ENCODE measurements at regions not wholly inside any gene's neighbourhood (a gene's known extent, or its start where the extent isn't known, plus 50 kb on each side); places are given as distances from the start of the nearest gene placed in this dataset.
"Not testable (repeated sequence)": the region's sequence is repeated elsewhere in the genome, so short reads cannot be mapped to it uniquely, and the experiment has no call there.

DNA sequence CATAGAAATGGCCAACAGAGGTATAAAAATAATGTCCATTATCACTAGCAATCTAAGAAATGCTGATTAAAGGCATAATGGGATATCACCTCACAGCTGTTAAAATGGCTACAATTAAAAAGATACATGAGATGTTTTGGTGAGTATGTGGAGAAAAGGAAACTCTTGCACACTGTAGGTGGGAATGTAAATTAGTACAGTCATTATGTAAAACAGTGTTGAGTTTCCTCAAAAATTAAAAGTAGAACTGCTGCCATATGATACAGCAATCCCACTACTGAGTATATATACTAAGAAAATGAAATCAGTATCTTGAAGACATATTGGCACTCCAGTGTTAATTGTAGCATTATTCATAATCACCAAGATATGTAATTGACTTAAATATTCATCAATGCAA, 982.2 kb upstream of the EPHA6 start:
- DNase-seq, result no peak

DNA sequence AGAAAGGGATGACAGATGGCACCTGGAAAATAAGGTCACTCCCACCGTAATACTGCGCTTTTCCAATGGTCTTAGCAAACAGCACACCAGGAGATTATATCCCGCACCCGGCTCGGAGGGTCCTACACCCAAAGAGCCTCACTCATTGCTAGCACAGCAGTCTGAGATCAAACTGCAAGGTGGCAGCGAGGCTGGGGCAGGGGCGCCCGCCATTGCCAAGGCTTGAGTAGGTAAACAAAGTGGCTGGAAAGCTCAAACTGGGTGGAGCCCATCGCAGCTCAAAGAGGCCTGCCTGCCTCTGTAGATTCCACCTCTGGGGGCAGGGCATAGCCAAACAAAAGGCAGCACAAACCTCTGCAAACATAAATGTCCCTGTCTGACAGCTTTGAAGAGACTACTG, 953.8 kb upstream of the EPHA6 start:
- not testable (repeated sequence) for DNase-seq

DNA sequence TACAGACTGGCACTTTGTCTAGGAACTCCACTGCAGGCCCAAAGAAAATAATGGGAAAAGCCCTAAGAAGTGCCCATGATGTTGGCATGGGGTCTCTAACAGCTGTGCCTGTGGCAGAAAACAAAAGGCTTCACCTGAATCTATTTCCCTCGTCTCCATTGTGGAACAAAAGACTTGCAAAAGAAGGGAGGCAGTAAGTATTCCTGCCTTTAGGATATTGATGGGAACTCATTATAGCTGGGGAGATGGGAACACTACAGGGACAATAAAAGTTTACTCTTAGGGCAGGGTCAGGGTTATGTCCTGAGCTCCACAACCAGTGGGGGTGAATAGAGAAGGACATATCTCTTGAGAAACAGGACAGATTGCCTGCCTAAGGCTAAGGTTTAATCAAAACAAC, 930.6 kb upstream of the EPHA6 start:
- DNase-seq, result no peak

DNA sequence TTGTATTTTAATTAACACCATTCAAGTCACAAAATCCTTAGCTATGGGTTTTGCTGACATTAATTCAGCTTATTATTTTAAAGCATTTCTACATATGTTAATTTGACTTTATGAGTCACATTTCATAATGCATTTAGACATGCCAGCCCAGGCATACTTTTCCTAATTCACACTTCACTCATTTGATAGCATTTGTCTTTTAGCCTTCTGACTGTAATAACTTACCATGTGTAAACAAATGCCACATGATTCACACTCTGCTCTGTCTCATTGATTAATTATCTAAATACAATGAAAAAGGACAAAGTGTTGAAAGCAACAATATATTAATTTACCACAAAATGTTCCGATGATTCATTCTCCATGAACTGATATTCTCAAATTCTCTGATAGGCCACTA, 927.8 kb upstream of the EPHA6 start:
- DNase-seq, result no peak

DNA sequence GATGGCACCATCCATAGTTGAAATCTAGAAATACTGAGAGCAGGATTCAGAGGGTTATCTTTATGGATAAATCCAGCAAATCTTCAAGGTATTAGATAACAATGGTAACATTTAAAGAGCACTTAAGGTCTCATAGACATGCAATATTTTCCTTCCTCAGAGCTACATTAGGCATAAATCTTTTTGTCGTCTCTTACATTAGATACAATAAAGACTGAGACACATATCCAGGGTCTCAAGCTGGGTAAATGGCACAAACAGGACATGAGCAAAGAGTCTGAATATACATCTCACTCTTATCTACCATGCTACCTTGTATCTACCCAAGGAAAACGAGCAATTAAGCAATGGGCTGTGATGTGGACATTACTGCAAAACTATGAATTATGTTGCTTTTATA, 927.3 kb upstream of the EPHA6 start:
- DNase-seq, result no peak

DNA sequence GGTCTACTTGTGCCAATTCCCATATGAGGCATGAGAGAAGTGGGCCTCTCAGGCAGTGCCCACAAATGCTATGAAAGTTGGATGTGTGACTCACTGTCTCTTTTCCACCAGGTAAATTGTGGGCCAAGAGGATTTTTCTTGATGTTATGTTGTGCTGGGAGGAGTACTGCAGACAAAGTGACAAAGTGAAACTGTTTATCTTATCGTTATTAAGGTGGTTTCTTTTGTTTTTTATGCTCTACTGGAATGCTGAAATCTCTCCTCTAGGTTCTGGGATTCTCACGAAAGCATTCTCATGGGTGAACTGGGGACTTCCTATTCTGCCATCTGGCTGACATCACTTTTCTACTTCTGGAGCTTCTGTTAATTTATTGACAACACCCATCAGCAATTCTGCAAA, 919.6 kb upstream of the EPHA6 start:
- DNase-seq, result no peak

DNA sequence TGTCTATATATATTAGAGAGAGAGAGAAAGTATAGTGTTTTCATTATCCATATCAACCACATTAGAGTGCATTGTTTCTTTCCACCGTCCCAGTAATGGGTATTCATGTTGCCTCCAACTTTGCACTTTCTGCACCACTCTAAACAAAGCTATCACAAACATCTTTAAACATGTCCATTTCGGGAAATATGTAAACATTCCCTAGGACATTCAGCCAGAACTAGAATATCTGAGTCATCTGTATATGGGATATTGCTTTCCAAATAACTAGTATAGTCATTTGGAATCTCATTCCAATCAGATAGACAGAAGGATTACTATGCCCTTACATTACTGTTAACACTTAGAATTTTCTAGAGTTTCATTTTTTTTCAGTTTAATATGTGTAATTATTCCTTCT, 914.9 kb upstream of the EPHA6 start:
- no peak for DNase-seq

DNA sequence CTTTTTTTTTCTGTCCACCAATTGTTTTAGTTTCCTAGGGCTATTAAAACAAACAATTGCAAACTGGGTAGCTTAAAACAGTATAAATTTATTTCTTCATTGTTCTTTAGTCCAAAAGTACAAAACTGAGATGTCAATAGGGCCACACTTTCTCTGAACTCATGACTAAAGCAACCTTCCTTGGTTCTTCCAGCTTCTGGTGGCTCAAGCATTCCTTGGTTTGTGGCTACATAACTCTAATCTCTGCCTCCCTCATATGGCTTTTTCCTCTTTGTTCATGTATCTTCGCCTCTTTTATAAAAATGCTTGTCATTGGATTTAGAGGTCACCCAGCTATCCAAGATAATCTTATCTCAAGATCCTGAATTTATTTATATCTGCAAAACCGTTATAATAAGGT, 914.5 kb upstream of the EPHA6 start:
- no peak for DNase-seq

DNA sequence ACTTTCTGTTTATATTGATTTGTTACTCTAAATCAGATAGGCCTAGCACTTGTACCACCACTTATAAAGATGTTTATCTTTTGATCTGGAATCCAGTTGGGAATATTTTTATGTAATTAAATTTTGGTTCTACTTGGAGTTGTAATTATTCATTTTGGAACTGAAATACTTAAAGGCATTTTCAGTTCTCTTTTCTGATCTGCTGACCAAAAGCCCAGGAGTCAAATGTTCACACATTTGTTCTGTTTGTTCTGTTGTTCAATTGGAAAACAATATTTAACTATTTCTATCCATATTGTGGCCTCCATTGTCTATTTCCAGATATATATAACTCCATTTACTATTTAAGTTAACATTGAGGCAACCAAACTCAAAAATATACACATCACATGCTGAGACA, 912.4 kb upstream of the EPHA6 start:
- no peak for DNase-seq

DNA sequence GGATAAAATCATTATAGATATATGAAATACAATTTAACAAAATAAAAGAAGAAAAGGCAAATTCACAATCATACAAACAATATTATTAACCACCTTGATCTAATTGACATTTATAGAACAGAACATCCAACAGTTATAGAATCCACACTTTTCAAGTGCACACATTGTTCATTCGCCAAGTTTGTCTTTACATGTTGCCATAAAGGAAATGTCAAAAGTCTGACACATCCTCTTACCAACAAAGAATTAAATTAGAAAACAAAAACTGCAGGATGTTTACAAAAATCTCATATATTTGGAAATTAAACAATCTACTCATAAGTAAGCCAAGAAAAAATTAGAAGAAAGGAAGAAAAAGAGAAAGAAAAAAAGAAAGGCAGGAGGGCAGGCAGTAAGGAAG, 909.2 kb upstream of the EPHA6 start:
- DNase-seq, result no peak

DNA sequence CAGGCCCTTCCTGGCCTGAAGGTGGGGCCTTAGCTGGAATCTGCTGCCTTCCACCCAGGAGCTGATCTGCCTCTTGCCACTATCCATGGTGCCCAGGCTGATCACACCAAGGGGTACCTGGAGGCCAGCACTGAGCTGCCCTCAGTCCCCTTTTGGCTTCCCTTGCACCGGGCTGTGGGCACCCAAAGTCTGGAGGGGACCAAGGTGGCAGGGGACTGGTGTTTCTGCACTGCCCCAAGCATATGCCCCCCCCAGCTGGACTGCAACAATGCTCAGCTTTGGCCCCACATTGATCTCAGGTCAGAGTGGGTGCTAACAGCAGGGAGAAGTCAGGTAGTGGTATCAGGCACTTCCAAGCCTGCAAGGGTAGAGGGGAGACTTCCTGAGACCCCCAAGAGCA, 902.6 kb upstream of the EPHA6 start:
- no peak for DNase-seq

DNA sequence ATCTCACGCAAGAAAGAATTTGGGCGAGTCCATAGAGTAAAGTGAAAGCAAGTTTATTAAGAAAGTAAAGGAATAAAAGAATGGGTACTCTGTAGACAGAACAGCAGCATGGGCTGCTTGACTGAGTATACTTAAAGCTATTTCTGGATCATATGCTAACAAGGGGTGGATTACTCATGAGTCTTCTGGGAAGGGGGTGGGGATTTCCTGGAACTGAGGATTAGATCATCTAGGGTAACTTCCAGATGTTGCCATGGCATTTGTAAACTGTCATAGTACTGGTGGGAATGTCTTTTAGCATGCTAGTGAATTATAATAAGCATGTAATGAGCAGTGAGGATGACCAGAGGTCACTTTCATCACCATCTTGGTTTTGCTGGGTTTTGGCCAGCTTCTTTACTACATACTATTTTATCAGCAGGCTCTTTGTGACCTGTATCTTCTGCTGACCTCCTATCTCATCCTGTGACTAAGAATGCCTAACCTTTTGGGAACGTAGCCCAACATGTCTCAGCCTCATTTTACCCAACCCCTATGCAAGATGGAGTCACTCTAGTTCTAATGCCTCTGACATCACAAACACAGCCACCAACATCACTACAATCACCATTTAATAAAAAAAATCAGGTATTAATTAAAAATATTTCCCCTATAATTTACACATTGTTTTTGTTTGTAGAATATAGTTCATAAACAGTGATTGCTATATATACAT, 890.7 kb upstream of the EPHA6 start:
- no peak for DNase-seq

DNA sequence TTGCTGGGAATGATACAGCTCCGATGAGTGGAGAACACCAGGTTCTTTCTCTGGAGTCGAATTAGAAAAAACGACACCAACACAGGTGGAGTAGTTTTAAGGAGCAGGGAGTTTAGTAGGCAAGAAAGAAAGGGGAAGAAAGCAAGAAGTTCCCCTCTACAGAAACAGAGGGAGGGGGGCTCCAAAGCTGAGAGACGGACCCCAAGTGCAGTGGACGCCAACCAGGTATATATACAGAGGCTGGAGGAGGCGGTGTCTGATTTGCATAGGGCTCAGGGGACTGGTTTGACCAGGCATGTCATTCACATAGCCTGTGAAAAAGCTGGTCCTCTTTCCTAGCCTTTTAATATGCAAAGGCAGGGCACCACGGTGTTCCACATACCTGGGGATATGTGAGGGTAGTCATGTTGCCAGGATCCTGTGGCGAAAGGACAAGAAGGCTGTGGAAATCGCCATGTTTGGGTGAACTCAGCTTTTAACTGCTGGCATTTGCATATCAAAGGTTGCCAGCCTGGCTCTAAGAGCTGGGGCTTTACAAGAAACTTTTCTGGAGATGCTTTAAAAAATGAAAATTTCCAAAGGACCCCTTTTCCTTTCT, 887.4 kb upstream of the EPHA6 start:
- no peak for DNase-seq

DNA sequence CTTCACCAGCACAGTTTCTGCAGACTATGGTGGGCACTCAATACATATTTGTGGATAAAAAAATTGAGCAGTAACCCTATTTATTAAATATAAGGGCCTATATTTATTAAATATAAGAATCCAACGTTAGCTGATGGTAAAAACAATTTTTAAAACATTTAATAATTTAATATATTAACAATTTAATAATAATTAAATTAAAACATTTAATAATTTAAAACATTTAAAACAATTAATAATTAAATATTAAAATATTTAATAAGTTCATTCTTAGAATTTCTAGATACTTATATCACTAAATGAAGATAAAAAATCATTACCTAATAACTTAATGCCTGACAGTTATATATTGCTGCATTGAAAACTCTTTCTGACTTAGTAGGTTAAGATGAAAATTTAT, 880.2 kb upstream of the EPHA6 start:
- no peak for DNase-seq

DNA sequence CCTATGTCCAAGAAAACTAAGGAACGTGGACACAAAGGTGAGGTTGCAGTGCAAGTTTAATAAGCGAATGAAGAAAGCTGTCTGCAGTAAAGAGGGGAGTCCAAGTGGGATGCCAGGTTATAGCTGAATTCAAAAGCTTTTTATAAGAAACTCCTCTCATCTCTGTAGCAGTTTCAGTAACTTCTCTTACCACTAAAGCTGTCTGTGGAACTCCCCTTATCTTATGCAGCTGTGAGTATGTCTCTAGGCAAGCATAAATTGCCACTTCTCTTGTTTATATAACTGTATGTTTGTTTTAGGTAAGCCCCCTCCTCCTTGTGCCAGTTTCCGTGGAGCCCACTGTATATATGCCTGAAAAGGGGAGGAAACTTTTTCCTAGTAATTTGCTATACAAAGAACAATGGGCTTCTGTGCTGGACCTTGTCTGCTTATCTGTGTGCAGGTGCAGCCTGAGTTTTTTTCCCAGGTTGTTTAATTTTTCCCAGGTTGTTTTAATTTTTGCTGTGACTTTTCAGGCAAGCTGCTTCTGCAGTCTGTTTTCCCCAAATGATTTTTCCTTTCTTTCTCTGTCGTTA, 875.1 kb upstream of the EPHA6 start:
- DNase-seq, result no peak

DNA sequence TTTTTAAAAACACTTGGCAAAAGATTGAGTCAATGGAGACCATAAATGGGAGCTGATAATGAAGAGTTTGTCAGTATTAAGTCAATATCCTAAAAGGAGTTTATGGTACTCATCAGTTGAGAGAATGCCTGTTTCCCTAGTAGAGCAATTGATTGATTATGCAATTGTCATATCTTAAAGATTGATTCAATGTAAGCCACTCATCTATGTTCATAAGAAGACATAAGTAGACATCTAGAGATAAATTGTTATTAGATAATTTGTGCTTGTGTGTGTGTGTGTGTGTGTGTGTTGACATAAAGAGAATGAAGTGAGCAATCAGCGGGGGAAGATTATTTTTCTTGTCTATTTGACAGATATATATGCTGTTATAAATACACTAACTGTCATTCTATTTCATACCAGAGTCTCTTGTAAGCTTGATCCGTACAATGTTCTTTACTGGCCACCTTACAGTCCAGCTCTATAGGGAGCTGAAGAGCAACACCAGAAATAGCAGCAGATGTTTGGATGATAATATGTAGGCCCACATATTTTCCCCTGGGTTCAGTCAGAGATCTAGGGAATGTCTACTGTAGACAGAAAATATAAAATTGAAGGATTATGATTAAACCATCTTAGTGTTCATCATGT, 848.6 kb upstream of the EPHA6 start:
- DNase-seq, result no peak

DNA sequence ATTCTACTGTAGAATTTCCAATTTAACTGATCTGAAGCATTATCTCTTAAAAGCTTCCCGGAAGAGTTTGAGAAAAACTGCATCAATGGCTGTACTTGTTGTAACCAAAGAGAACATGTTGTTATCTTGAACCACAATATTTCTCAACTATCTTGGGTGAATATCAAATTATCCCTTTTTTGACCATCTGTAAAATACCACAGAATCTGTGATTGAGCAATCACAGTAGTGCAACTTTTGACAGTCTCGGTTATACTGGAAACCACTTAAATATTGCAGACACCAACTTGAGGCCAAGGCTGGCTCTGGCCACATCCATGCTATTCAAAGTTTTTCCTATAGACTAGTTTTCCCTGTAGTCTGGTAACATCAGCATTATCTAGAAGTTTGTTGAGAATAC, 842.8 kb upstream of the EPHA6 start:
- no peak for DNase-seq

DNA sequence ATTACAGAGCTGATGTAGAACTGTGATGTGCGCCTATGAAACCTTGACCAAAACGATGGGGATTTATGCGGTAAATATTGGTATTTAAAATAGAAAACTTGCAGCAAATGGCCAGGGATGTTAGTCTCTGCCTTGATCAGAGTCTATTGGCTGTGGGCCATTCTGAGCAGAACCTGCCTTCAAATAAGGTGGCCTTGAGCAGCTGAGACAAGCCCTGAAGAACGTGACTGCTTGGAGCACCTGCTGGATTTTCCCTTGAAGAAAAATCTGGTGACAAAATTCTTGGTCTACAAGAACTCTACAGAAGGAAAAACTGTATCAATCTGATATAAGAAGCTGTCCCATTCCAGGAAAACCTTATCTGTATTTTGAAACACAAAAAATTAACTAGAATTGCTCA, 820.1 kb upstream of the EPHA6 start:
- DNase-seq, result no peak

DNA sequence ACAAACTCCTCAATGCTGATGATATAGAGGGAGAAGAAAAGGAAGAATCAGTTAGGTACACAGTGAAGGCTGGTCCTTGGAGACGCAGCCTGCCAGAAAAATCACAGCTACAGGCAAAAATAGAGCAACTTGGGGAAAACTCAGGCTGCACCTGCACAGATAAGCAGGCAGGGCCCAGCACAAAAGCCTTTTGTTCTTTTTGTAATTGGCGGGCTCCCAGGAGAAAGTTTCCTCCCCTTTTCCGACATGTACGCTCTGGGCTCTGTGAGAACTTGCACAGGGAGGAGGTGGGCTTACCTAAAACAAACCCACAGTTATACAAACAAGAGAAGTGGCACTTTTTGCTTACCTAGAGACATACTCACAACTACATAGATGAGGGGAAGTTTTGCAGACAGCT, 813.4 kb upstream of the EPHA6 start:
- DNase-seq, result no peak

DNA sequence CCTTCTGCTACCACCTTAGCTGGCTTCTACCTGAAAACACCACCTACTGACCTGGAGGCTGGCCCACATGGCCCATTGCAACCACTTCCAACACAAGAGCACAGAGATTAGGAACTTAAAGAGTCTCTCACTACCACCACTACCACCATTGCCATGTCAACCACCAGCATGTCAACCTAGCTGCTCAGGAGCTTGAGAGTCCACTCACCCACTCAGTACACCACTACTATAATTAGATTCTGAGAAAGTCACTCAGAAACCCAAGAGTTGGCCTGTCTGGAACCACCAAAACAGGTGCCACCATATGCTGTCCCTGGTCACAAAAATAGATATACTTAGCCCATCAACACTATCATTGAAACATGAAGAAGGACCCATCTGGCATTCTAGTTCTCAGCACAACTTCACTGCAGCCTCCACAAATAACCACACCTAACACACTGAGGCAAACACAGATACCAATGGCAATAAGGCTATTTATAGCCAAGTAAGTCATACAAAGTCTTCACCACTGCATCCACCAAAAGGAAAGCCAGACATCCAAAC, 806.7 kb upstream of the EPHA6 start:
- no peak for DNase-seq

DNA sequence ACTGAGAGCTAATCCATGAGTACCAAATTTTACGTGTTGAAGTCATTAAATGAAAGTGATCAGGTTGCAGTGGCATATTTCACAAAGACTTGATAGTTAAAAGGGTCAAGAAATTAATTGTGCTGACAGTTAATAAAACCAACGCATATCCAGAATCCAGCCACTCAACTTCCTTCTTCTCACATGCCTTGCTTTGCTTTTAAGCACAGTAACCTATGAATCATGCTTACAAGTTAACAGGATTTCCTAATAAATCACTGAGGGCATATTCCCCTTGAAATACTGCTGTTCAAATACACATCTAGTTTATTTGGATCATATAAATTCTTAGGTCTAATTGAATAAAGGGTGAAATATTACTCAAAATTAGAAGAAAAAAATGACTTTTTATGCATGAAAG, 801.5 kb upstream of the EPHA6 start:
- no peak for DNase-seq

DNA sequence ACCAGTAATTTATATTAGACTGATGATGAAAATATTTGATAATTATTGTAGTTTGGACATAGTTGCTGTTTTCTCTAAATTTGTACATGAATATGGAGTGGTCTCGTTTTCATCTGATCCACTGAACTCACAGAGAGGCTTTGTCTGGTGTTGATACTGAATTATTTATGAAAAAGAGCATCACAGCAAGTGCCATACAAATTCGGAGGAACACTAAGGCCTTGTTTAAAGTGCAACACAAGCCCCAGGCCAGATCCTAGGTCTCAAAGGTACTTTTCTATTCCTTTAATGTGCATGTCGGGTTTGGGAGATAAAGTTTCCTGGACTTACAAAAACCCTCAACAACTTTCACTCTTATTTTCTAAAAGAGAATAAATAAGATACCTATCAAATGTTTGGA, 796.8 kb upstream of the EPHA6 start:
- no peak for DNase-seq

DNA sequence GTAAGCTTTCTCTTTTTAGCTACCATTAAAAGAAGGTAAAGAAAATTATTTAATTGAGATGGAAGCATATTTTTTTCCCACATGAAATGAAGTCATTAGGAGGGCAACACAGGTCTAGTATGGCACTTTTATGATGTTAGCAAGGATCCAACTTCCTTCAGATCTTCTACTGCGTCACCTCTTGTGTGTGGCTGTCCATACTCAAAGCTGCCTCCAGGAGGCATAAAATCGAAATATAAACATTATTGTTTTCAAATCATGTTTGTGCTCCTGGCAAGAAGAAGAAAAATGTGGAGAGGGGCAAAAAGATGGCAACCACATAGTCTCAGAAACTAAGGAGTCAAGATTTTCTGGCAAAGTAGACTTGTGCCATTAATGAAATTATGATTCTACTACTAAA, 791.7 kb upstream of the EPHA6 start:
- DNase-seq, result no peak

DNA sequence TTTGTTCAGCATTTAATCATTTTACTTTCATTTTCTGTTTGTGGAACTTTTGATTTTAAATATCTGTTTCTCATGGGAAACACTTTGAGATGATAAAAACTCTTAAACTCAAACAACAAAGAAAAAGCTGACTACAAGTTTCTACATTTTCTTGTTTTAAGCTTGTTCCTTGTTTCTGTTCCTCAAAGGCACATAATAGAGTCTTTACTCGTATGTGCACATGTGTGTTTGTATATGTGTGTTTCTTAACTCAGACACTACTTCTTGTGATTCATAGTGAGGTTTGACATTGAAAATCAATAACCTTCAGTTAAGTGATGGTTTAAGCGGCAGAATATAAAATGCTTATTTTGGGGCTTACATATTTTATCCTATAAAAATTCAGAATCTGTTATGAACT, 786.7 kb upstream of the EPHA6 start:
- no peak for DNase-seq
